Nephron (organoid): ENCODE measurements at regions not wholly inside any gene's neighbourhood (a gene's known extent, or its start where the extent isn't known, plus 50 kb on each side); places are given as distances from the start of the nearest gene placed in this dataset.

Experiments used
- H3K27ac Mint-ChIP-seq, 3 experiments: 2 replicates each; pipeline ENCODE4 v1.8.0; 2020; ENCODE audit warnings: mixed read lengths in 3 of 3, mild to moderate bottlenecking in 2 of 3, moderate library complexity in 1 of 3
- H3K27me3 Mint-ChIP-seq: 2 replicates; pipeline ENCODE4 v1.8.0; 2021; ENCODE audit warnings: low read depth, mild to moderate bottlenecking, moderate library complexity, mixed read lengths
- H3K36me3 Mint-ChIP-seq: 2 replicates; pipeline ENCODE4 v1.8.0; 2020; ENCODE audit warnings: low read depth, mixed read lengths
- H3K4me1 Mint-ChIP-seq: 2 replicates; pipeline ENCODE4 v1.8.0; 2020; ENCODE audit warnings: mixed read lengths
- H3K4me3 Mint-ChIP-seq, 3 experiments: 2 replicates each; pipeline ENCODE4 v1.8.0; 2020; ENCODE audit warnings: mild to moderate bottlenecking in 3 of 3, mixed read lengths in 3 of 3, moderate library complexity in 2 of 3
- H3K9me3 Mint-ChIP-seq: 2 replicates; pipeline ENCODE4 v1.8.0; 2020; ENCODE audit warnings: mixed read lengths
- TF ChIP-seq, protein P1 (sequence below), 3 experiments: fragments of 200-600 bp; sonication (generic); IDR thresholded peaks; one replicate each; pipeline ENCODE4 v1.5.0; 2021; ENCODE audit warnings: antibody characterized with exemption in 3 of 3; ENCODE audit not compliant: unreplicated experiment in 3 of 3

DNA sequence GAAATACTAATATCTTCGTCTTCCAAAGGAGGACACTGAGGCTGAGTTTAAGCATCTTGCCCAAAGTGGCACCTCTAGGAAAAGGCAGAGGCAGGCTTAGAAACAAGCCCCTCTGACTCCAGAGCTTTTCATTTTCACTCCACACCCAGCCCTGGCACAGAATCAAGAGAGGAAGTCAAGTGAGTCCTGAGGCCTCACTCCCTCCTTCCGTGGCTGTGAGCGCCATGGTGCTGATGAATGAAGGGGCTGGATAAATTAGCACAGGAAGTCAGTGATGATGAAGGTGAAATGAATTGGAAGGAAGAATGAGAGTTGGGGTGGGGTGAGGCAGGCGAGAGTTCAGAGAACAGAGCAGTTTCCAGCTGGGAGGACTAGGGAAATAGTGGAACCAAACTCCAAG is 179.3 kb downstream of the TMEM132E start:
- TF ChIP-seq, protein P1, sequence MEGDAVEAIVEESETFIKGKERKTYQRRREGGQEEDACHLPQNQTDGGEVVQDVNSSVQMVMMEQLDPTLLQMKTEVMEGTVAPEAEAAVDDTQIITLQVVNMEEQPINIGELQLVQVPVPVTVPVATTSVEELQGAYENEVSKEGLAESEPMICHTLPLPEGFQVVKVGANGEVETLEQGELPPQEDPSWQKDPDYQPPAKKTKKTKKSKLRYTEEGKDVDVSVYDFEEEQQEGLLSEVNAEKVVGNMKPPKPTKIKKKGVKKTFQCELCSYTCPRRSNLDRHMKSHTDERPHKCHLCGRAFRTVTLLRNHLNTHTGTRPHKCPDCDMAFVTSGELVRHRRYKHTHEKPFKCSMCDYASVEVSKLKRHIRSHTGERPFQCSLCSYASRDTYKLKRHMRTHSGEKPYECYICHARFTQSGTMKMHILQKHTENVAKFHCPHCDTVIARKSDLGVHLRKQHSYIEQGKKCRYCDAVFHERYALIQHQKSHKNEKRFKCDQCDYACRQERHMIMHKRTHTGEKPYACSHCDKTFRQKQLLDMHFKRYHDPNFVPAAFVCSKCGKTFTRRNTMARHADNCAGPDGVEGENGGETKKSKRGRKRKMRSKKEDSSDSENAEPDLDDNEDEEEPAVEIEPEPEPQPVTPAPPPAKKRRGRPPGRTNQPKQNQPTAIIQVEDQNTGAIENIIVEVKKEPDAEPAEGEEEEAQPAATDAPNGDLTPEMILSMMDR (IDR thresholded peaks at IDR 0.05; ENCODE audit: unreplicated experiment in 3 of 3), result no peak
- Mint-ChIP-seq H3K27ac (peak overlapping the region in 2 of 3 experiments; percentile 25 to 35), H3K9me3 (no peaks in the 10 kb centered on the region), H3K4me3 (no peak overlapping the region), H3K36me3 (no peaks in the 10 kb centered on the region), H3K4me1 (peaks cover 31% of the 10 kb centered on the region), H3K27me3 (peaks cover 11% of the 10 kb centered on the region)

DNA sequence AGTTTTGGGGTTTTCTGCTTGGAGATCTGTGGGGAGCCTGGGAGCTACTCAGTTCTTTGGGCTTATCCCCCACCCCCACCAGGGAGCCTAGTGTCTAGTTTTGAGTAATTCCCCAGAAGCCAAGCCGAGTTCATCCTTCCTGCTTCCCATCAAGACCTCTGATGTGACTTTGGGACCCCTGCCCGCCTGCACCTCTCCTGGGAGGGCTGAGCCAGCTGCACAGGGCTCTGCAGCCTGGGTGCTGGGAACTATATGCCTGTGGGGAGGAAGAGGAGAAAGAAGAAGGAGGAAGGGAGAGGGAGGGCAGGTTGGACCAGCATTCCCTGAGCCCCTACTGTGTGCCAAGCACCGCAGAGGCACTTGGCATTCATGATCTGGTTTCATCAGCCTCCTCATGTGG is 178.9 kb downstream of the TMEM132E start:
- no peak overlapping the region for H3K4me3 Mint-ChIP-seq
- H3K27me3 Mint-ChIP-seq, result peaks cover 13% of the 10 kb centered on the region
- peaks cover 31% of the 10 kb centered on the region for H3K4me1 Mint-ChIP-seq
- H3K36me3 Mint-ChIP-seq, result no peaks in the 10 kb centered on the region
- peak overlapping the region in 2 of 3 experiments; percentile 25 to 35 for H3K27ac Mint-ChIP-seq
- TF ChIP-seq, protein P1 (IDR thresholded peaks at IDR 0.05; ENCODE audit: unreplicated experiment in 3 of 3), result no peak
- H3K9me3 Mint-ChIP-seq, result no peaks in the 10 kb centered on the region

DNA sequence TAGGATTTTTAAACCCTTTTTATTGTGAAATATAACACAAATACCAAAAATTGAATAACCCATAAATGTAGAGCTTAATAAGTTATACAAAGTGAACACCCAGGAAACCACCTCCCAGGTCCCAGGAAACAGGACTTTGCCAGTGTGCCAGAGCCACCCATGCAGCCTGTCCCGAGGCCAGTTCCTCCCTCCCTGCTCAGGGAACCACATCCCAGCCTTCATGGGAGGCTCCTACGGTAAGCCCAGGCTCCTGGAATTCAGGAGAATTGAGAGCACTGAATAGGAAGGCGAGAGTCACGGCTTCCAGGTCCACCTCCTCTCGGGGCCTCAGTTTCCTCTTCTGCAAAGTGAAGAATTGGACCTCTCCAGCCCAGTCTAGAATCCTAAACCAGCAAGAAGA is 178.2 kb downstream of the TMEM132E start:
- H3K27me3 Mint-ChIP-seq, result peaks cover 13% of the 10 kb centered on the region
- no peak overlapping the region for H3K4me3 Mint-ChIP-seq
- H3K36me3 Mint-ChIP-seq, result no peaks in the 10 kb centered on the region
- H3K4me1 Mint-ChIP-seq, result peaks cover 31% of the 10 kb centered on the region
- TF ChIP-seq, protein P1 (IDR thresholded peaks at IDR 0.05; ENCODE audit: unreplicated experiment in 3 of 3), result no peak
- no peaks in the 10 kb centered on the region for H3K9me3 Mint-ChIP-seq
- peak overlapping the region in 1 of 3 experiments; percentile 27 for H3K27ac Mint-ChIP-seq

DNA sequence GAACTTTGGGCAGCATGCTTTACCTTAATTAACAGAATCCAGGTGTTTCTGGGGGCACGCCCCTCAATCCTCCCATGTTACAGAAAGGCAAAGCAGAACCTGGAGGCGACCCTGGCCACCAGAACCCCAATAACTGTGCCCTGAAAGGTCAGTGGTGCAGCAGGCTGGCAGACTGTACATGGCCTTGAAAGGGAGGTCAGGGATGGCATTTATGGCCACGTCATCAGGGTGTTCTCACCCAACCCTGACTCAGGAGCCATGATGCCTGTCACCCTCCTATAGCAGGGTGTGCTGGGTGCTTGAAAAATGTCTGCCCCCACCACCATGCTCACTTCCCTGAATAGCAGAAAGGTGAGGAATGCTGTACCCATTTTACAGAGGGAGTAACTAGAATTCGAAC is 177.7 kb downstream of the TMEM132E start:
- Mint-ChIP-seq H3K27ac (peak overlapping the region in 2 of 3 experiments; percentile 31 to 71), H3K36me3 (no peaks in the 10 kb centered on the region), H3K27me3 (peaks cover 13% of the 10 kb centered on the region), H3K4me3 (no peak overlapping the region), H3K4me1 (peaks cover 31% of the 10 kb centered on the region), H3K9me3 (no peaks in the 10 kb centered on the region)
- TF ChIP-seq, protein P1 (IDR thresholded peaks at IDR 0.05; ENCODE audit: unreplicated experiment in 3 of 3), result no peak

DNA sequence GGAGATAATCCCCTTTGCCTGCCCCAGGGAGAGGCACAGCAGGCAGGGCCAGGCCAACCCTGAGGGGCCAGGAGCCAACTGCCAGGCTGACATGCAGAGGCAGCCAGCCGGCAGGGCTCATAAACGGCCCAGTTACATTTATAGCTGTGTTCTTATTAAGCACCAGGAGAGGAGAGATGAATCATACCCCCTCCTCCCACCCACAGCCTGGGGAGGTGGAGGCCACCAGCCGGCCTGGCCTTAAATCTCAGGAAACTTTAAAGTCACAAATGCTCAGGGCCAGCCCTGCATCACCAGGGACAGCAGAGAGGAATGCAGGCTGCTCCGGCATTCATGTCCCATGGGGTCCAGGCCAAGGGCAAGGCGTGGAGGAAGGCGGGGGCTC is 177.2 kb downstream of the TMEM132E start:
- Mint-ChIP-seq H3K27me3 (peaks cover 13% of the 10 kb centered on the region), H3K36me3 (no peaks in the 10 kb centered on the region), H3K4me1 (peaks cover 28% of the 10 kb centered on the region), H3K9me3 (no peaks in the 10 kb centered on the region), H3K27ac (peak overlapping the region; percentile 6 to 71 (median 31)), H3K4me3 (no peak overlapping the region)
- TF ChIP-seq, protein P1 (IDR thresholded peaks at IDR 0.05; ENCODE audit: unreplicated experiment in 3 of 3), result no peak

DNA sequence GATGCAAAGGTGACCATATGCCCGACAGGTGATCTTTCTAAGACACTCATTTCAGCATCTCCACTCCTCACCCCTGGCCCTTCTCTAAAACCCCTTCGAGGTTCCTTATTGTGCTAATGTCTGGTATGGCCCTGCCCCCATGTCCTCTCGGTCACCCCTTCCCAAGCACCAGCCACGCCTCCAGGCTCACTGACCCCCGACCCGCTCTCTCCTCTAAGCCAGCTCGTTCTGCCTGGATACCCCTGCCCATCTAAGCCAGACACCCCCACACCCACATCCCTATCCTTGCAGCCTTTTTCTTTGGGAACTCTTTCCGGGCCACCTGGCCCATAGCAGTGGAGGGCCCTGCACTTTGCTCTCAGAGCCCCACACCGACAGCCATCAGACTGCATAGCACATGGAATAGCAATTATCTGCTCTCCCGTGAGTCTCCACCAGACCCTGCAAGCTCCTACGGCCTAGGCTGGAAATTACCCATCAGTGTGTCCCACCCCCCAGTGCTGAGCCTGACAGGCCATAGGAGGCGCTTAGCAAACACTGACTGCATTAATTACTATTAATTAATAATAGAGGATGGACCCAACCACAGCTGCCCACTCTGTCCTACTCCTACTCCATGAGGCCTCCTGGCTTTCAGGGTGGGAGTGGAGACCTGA is 176.7 kb downstream of the TMEM132E start:
- H3K27me3 Mint-ChIP-seq, result peaks cover 13% of the 10 kb centered on the region
- no peaks in the 10 kb centered on the region for H3K9me3 Mint-ChIP-seq
- TF ChIP-seq, protein P1 (IDR thresholded peaks at IDR 0.05; ENCODE audit: unreplicated experiment in 3 of 3), result no peak
- H3K27ac Mint-ChIP-seq, result peak overlapping the region; percentile 6 to 71 (median 61)
- no peaks in the 10 kb centered on the region for H3K36me3 Mint-ChIP-seq
- H3K4me1 Mint-ChIP-seq, result peaks cover 23% of the 10 kb centered on the region
- H3K4me3 Mint-ChIP-seq, result peak overlapping the region in 1 of 3 experiments; percentile 2
